GM23338 (cell line): ENCODE measurements at regions not wholly inside any gene's neighbourhood (a gene's known extent, or its start where the extent isn't known, plus 50 kb on each side); places are given as distances from the start of the nearest gene placed in this dataset.

Experiments
- ATAC-seq: fragments of 200-7000 bp; cut with Tn5 transposase; 3 replicates; pipeline ENCODE4 v1.9.1; 2020
- DNase-seq: peaks from one replicate; pipeline ENCODE4 v3.0.0-alpha.2; 2015; ENCODE audit warnings: low spot score
- H2AFZ ChIP-seq: fragments of 200-600 bp; sonication (generic); 2 replicates; pipeline ENCODE4 v1.8.0; 2016; ENCODE audit warnings: antibody characterized with exemption, mild to moderate bottlenecking, moderate library complexity
- H3F3A ChIP-seq: fragments of 200-600 bp; sonication (generic); replicated peaks from 2 replicates; pipeline ENCODE4 v1.8.0; 2017; ENCODE audit warnings: antibody characterized with exemption, mixed run types, low read depth
- H3K27ac ChIP-seq: fragments of 200-600 bp; sonication (generic); 2 replicates; pipeline ENCODE4 v1.6.1; 2016; ENCODE audit warnings: low read depth
- H3K27me3 ChIP-seq: fragments of 200-600 bp; sonication (generic); 2 replicates; pipeline ENCODE4 v1.8.0; 2016; ENCODE audit warnings: mild to moderate bottlenecking, mixed run types, moderate library complexity; ENCODE audit not compliant: insufficient read depth
- H3K36me3 ChIP-seq: fragments of 200-600 bp; sonication (generic); 2 replicates; pipeline ENCODE4 v1.8.0; 2016; ENCODE audit warnings: mild to moderate bottlenecking; ENCODE audit not compliant: insufficient read depth
- H3K4me1 ChIP-seq: fragments of 200-600 bp; sonication (generic); 2 replicates; pipeline ENCODE4 v1.8.0; 2016; ENCODE audit warnings: mild to moderate bottlenecking, moderate library complexity; ENCODE audit not compliant: insufficient read depth
- H3K4me2 ChIP-seq: fragments of 200-600 bp; sonication (generic); 2 replicates; pipeline ENCODE4 v1.7.1; 2017; ENCODE audit warnings: mixed run types
- H3K4me3 ChIP-seq: fragments of 200-600 bp; sonication (generic); 2 replicates; pipeline ENCODE4 v1.6.1; 2016; ENCODE audit warnings: mixed run types
- H3K79me2 ChIP-seq: fragments of 200-600 bp; sonication (generic); replicated peaks from 2 replicates; pipeline ENCODE4 v1.8.0; 2017; ENCODE audit warnings: mild to moderate bottlenecking; ENCODE audit not compliant: insufficient read depth
- H3K9me2 ChIP-seq: fragments of 200-600 bp; sonication (generic); 2 replicates; pipeline ENCODE4 v1.8.0; 2017; ENCODE audit not compliant: insufficient read depth
- H4K20me1 ChIP-seq: fragments of 200-600 bp; sonication (generic); replicated peaks from 2 replicates; pipeline ENCODE4 v1.8.0; 2017; ENCODE audit warnings: mild to moderate bottlenecking; ENCODE audit not compliant: insufficient read depth
- H3K27ac Mint-ChIP-seq: 2 replicates; pipeline ENCODE4 v1.8.0; 2020; ENCODE audit warnings: inconsistent platforms, mild to moderate bottlenecking, moderate library complexity, mixed read lengths
- H3K27me3 Mint-ChIP-seq: 3 replicates; pipeline ENCODE4 v1.8.0; 2022; ENCODE audit warnings: low read depth, mild to moderate bottlenecking, moderate library complexity, mixed read lengths, inconsistent platforms; ENCODE audit not compliant: insufficient read depth, poor library complexity
- H3K36me3 Mint-ChIP-seq: 3 replicates; pipeline ENCODE4 v1.8.0; 2021; ENCODE audit warnings: low read depth, mild to moderate bottlenecking, inconsistent platforms, moderate library complexity, mixed read lengths
- H3K4me1 Mint-ChIP-seq: 3 replicates; pipeline ENCODE4 v1.8.0; 2020; ENCODE audit warnings: mild to moderate bottlenecking, inconsistent platforms, mixed read lengths
- H3K4me3 Mint-ChIP-seq: 3 replicates; pipeline ENCODE4 v1.8.0; 2021; ENCODE audit warnings: moderate library complexity, mild to moderate bottlenecking, inconsistent platforms, mixed read lengths
- H3K9me3 Mint-ChIP-seq: 3 replicates; pipeline ENCODE4 v1.8.0; 2020; ENCODE audit warnings: moderate library complexity, mild to moderate bottlenecking, inconsistent platforms, mixed read lengths
- CREB1 ChIP-seq: fragments of 250-450 bp; sonication (Bioruptor Pico); IDR thresholded peaks from 2 replicates; pipeline ENCODE4 v1.5.0; 2020; ENCODE audit warnings: low read depth, mild to moderate bottlenecking, moderate library complexity
- EZH2 ChIP-seq: fragments of 200-600 bp; sonication (generic); IDR thresholded peaks from one replicate; pipeline ENCODE4 v1.8.0; 2017; ENCODE audit warnings: antibody characterized with exemption, mild to moderate bottlenecking, low read depth; ENCODE audit not compliant: unreplicated experiment
- EZH2phosphoT487 ChIP-seq: fragments of 200-600 bp; sonication (generic); IDR thresholded peaks from one replicate; pipeline ENCODE4 v1.8.1; 2018; ENCODE audit warnings: antibody characterized with exemption; ENCODE audit not compliant: unreplicated experiment
- JUNB ChIP-seq: IDR thresholded peaks from one replicate; pipeline ENCODE4 v1.6.1; 2016; ENCODE audit warnings: antibody characterized with exemption; ENCODE audit not compliant: unreplicated experiment
- NANOG ChIP-seq: IDR thresholded peaks from 2 replicates; pipeline ENCODE4 v1.6.1; 2016; ENCODE audit warnings: antibody characterized with exemption, borderline replicate concordance
- POLR2AphosphoS5 ChIP-seq: IDR thresholded peaks from 2 replicates; pipeline ENCODE4 v1.6.1; 2016; ENCODE audit warnings: antibody characterized with exemption, low read depth
- STAT1 ChIP-seq: IDR thresholded peaks from one replicate; pipeline ENCODE4 v1.6.1; 2016; ENCODE audit warnings: antibody characterized with exemption; ENCODE audit not compliant: unreplicated experiment
- ZNF331 ChIP-seq: fragments of 250-450 bp; sonication (Bioruptor Pico); IDR thresholded peaks from 2 replicates; pipeline ENCODE4 v1.5.0; 2020; ENCODE audit warnings: low read depth, mild to moderate bottlenecking, moderate library complexity
- TF ChIP-seq, protein P1 (sequence below): fragments of 250-450 bp; sonication (Bioruptor Pico); IDR thresholded peaks from 2 replicates; pipeline ENCODE4 v1.5.0; 2020; ENCODE audit warnings: mild to moderate bottlenecking, moderate library complexity
- TF ChIP-seq, protein P2 (sequence below), 2 experiments: fragments of 200-600 bp in 1 of 2; sonication (generic) in 1 of 2; conservative IDR thresholded peaks; 2 replicates each; pipeline versions ENCODE4 v1.5.1 to v1.6.1; 2016 to 2017; ENCODE audit warnings: antibody characterized with exemption in 2 of 2, low read depth in 2 of 2, mild to moderate bottlenecking in 2 of 2, moderate library complexity in 1 of 2

DNA sequence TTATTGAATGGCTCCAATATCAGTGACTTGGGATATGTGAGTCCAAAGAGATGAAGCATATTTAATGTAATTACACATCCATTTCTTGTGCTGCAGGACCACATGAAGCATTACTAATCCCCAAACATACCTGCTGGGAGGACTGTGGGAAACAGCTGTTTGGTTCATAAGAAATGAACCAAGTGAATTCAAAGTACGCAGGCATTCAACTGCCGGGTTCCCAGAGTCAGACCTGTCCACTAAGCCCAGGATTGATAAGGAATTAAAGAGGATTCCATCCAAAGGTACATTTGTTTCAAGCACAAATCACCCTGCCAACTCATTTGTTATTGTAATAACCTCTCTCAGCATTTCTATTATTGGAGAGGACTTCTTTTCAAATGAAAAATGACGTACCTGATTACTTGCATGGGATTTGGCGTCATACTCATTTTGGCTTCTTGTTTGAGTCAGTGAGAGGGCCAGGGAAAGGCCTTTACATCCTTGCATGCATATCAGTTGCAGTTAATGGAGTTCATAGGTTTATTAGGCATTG is 230.7 kb downstream of the TXNL1 start:
- Histone ChIP-seq H4K20me1 (no peaks in the 10 kb centered on the region), H3K27ac (peak overlapping the region; percentile 61), H3K79me2 (no peaks in the 10 kb centered on the region), H3K27me3 (no peaks in the 10 kb centered on the region), H3F3A (no peaks in the 10 kb centered on the region), H3K36me3 (peaks cover 7% of the 10 kb centered on the region), H3K9me2 (peaks cover 13% of the 10 kb centered on the region), H3K4me3 (peak overlapping the region; percentile 4; the same call in 1 of the 2 replicates), H3K4me2 (peak overlapping the region; percentile 41), H2AFZ (no peak overlapping the region), H3K4me1 (peaks cover 21% of the 10 kb centered on the region)
- H3K9me3 Mint-ChIP-seq: peaks cover 22% of the 10 kb centered on the region
- peaks cover 1% of the 10 kb centered on the region for H3K27me3 Mint-ChIP-seq
- H3K4me3 Mint-ChIP-seq: no peak overlapping the region; the same call in 2 of the 3 replicates
- no peak overlapping the region for H3K27ac Mint-ChIP-seq
- no peak; the same call in 1 of the 3 replicates for ATAC-seq
- peak; percentile 17 for DNase-seq
- peaks cover 38% of the 10 kb centered on the region for H3K36me3 Mint-ChIP-seq
- H3K4me1 Mint-ChIP-seq: peaks cover 17% of the 10 kb centered on the region
- TF ChIP-seq JUNB (no peak), EZH2phosphoT487 (no peak), NANOG (0 out of 2 replicates have a peak, but pooled peaks have one; percentile 12), CREB1 (CRISPR knock-in tag) (0 out of 2 replicates have a peak, but pooled peaks have one; percentile 3)

DNA sequence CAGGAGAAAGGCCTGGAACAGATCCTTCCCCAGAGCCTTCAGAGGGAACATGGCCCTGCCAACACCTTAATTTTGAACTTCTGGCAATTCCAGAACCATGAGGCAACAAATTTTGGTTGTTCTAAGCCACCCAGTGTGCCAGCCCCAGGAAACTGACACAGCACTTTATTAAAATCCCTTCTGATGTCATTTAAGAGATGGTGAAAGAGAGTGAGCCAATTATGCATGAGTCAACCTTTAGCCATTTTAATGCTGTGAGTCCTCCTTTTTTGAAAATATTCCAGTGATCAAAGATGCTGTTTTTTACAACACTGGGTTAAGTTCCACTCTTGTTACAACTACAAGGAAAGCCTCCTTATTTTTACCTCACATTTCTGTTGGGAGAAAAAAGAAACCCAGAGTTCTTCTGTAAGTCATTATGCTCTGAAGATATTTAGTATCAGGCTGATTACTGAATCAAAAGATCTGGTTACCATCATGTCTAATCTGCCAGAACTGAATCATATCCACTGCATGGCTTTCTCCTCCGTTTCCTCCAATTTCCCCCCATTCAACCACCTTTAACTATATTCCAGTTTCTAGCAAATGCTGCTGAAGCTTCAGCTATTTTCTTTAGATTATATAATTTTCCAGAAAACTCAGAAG is 235.4 kb downstream of the TXNL1 start:
- no peaks in the 10 kb centered on the region for H3K27me3 ChIP-seq
- no peak overlapping the region for H3K4me3 ChIP-seq
- no peak overlapping the region for H3K27ac ChIP-seq
- H3K27ac Mint-ChIP-seq: no peak overlapping the region
- H3K4me1 Mint-ChIP-seq: peaks cover 11% of the 10 kb centered on the region; the same call in 2 of the 3 replicates
- peaks cover 28% of the 10 kb centered on the region for H3K36me3 Mint-ChIP-seq
- no peaks in the 10 kb centered on the region for H4K20me1 ChIP-seq
- peaks cover 7% of the 10 kb centered on the region for H3K36me3 ChIP-seq
- peaks cover 29% of the 10 kb centered on the region for H3K9me2 ChIP-seq
- no peak overlapping the region for H3K4me2 ChIP-seq
- H3K4me1 ChIP-seq: peaks cover 7% of the 10 kb centered on the region
- H3K79me2 ChIP-seq: no peaks in the 10 kb centered on the region
- H2AFZ ChIP-seq: no peak overlapping the region
- no peak overlapping the region for H3K4me3 Mint-ChIP-seq
- H3F3A ChIP-seq: no peaks in the 10 kb centered on the region
- ATAC-seq (no peak), DNase-seq (no peak)
- H3K9me3 Mint-ChIP-seq: peaks cover 19% of the 10 kb centered on the region
- H3K27me3 Mint-ChIP-seq: peaks cover 1% of the 10 kb centered on the region
- TF ChIP-seq, protein P1, sequence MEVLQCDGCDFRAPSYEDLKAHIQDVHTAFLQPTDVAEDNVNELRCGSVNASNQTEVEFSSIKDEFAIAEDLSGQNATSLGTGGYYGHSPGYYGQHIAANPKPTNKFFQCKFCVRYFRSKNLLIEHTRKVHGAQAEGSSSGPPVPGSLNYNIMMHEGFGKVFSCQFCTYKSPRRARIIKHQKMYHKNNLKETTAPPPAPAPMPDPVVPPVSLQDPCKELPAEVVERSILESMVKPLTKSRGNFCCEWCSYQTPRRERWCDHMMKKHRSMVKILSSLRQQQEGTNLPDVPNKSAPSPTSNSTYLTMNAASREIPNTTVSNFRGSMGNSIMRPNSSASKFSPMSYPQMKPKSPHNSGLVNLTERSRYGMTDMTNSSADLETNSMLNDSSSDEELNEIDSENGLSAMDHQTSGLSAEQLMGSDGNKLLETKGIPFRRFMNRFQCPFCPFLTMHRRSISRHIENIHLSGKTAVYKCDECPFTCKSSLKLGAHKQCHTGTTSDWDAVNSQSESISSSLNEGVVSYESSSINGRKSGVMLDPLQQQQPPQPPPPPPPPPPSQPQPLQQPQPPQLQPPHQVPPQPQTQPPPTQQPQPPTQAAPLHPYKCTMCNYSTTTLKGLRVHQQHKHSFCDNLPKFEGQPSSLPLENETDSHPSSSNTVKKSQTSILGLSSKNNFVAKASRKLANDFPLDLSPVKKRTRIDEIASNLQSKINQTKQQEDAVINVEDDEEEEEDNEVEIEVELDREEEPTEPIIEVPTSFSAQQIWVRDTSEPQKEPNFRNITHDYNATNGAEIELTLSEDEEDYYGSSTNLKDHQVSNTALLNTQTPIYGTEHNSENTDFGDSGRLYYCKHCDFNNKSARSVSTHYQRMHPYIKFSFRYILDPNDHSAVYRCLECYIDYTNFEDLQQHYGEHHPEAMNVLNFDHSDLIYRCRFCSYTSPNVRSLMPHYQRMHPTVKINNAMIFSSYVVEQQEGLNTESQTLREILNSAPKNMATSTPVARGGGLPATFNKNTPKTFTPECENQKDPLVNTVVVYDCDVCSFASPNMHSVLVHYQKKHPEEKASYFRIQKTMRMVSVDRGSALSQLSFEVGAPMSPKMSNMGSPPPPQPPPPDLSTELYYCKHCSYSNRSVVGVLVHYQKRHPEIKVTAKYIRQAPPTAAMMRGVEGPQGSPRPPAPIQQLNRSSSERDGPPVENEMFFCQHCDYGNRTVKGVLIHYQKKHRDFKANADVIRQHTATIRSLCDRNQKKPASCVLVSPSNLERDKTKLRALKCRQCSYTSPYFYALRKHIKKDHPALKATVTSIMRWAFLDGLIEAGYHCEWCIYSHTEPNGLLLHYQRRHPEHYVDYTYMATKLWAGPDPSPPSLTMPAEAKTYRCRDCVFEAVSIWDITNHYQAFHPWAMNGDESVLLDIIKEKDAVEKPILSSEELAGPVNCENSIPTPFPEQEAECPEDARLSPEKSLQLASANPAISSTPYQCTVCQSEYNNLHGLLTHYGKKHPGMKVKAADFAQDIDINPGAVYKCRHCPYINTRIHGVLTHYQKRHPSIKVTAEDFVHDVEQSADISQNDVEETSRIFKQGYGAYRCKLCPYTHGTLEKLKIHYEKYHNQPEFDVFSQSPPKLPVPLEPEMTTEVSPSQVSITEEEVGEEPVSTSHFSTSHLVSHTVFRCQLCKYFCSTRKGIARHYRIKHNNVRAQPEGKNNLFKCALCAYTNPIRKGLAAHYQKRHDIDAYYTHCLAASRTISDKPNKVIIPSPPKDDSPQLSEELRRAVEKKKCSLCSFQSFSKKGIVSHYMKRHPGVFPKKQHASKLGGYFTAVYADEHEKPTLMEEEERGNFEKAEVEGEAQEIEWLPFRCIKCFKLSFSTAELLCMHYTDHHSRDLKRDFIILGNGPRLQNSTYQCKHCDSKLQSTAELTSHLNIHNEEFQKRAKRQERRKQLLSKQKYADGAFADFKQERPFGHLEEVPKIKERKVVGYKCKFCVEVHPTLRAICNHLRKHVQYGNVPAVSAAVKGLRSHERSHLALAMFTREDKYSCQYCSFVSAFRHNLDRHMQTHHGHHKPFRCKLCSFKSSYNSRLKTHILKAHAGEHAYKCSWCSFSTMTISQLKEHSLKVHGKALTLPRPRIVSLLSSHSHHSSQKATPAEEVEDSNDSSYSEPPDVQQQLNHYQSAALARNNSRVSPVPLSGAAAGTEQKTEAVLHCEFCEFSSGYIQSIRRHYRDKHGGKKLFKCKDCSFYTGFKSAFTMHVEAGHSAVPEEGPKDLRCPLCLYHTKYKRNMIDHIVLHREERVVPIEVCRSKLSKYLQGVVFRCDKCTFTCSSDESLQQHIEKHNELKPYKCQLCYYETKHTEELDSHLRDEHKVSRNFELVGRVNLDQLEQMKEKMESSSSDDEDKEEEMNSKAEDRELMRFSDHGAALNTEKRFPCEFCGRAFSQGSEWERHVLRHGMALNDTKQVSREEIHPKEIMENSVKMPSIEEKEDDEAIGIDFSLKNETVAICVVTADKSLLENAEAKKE: no peak
- TF ChIP-seq ZNF331 (CRISPR knock-in tag): no peak
- TF ChIP-seq EZH2: no peak
- TF ChIP-seq POLR2AphosphoS5: no peak
- no peak for TF ChIP-seq STAT1
- TF ChIP-seq NANOG: no peak
- TF ChIP-seq, protein P2, sequence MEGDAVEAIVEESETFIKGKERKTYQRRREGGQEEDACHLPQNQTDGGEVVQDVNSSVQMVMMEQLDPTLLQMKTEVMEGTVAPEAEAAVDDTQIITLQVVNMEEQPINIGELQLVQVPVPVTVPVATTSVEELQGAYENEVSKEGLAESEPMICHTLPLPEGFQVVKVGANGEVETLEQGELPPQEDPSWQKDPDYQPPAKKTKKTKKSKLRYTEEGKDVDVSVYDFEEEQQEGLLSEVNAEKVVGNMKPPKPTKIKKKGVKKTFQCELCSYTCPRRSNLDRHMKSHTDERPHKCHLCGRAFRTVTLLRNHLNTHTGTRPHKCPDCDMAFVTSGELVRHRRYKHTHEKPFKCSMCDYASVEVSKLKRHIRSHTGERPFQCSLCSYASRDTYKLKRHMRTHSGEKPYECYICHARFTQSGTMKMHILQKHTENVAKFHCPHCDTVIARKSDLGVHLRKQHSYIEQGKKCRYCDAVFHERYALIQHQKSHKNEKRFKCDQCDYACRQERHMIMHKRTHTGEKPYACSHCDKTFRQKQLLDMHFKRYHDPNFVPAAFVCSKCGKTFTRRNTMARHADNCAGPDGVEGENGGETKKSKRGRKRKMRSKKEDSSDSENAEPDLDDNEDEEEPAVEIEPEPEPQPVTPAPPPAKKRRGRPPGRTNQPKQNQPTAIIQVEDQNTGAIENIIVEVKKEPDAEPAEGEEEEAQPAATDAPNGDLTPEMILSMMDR (conservative IDR thresholded peaks at IDR 0.05; ENCODE audit: low read depth in 2 of 2): no peak
